ENCODE measurements at regions not wholly inside any gene's neighbourhood (a gene's known extent, or its start where the extent isn't known, plus 50 kb on each side); places are given as distances from the start of the nearest gene placed in this dataset.
"Not testable (repeated sequence)": the region's sequence is repeated elsewhere in the genome, so short reads cannot be mapped to it uniquely, and the experiment has no call there.

DNA sequence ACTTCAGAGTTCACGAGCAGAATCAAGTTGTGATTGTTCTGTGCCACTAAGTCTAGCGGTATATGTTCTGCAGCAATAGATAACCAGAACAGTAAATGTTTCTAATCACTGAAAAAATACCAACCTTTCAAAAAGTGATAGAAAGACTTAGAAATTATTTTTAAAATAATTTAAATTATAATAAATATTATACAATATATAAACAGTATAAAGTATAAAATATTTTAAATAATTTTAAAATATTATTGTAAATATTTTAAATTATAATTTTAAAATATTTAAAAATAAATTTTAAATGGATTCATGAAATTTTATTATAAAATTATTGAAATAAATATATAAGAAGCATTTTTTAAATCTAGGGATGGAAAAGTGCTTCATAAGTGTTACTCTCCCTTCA is 126.3 kb upstream of the ID2 start:
- DNase-seq (ENCODE audit: insufficient read length, low spot score): no peak
- no peak for TF ChIP-seq PAX5 (IDR thresholded peaks at IDR 0.05; ENCODE audit: insufficient read depth, low read length, severe bottlenecking)
- no peak for TF ChIP-seq SPI1 (IDR thresholded peaks at IDR 0.05; ENCODE audit: low read depth, low read length)
- no peak for TF ChIP-seq POU2F2 (IDR thresholded peaks at IDR 0.05; ENCODE audit: low read depth, low read length)
- TF ChIP-seq TAF1 (IDR thresholded peaks at IDR 0.05; ENCODE audit: low read depth, low read length): no peak
- no peak for TF ChIP-seq POLR2AphosphoS5 (IDR thresholded peaks at IDR 0.05; ENCODE audit: low read depth, low read length)
- no peak for TF ChIP-seq POLR2A (IDR thresholded peaks at IDR 0.05; ENCODE audit: low read depth, low read length)
- no peak for FAIRE-seq

DNA sequence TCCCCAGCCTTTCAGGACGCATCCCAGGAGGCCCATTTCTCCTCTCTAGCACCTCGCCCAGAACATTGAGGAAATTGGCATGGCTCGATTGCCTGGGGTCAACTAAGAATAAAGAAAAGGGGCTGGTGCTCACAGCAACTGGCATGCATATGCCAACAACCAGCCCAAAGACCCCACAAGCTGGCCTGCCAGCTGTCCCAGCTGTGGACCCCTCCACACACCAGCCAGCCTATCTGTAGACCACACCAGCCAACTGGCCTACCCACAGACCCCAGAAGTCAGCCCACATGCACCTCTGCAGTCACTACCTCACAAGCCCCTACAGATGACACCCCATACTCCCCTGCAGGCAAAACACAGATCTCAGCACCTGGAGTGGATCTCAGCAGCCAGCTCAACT is 123.8 kb upstream of the ID2 start:
- TF ChIP-seq POU2F2 (IDR thresholded peaks at IDR 0.05; ENCODE audit: low read depth, low read length): no peak
- no peak for TF ChIP-seq POLR2AphosphoS5 (IDR thresholded peaks at IDR 0.05; ENCODE audit: low read depth, low read length)
- no peak for TF ChIP-seq PAX5 (IDR thresholded peaks at IDR 0.05; ENCODE audit: insufficient read depth, low read length, severe bottlenecking)
- TF ChIP-seq POLR2A (IDR thresholded peaks at IDR 0.05; ENCODE audit: low read depth, low read length): no peak
- TF ChIP-seq TAF1 (IDR thresholded peaks at IDR 0.05; ENCODE audit: low read depth, low read length): no peak
- TF ChIP-seq SPI1 (IDR thresholded peaks at IDR 0.05; ENCODE audit: low read depth, low read length): no peak
- FAIRE-seq (no peak), DNase-seq (ENCODE audit: insufficient read length, low spot score) (no peak)

DNA sequence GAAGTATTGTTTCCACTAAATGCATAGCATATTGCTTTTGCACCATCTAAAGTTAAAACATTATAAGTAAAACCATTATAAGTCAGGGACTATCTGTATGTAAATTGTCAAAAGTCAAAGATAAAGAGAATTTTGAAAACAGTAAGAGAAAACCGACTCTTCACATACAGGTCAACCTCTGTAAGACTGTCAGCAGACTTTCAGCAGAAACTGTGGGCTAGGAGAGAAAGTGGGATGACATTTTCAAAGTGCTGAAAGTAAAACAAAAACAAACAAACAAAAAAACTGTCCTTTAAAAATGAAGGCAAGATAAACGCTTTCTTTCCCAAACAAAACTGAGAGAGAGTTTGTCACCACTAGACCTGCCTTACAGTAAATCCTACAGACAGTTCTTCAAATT is 122.9 kb upstream of the ID2 start:
- TF ChIP-seq TAF1 (IDR thresholded peaks at IDR 0.05; ENCODE audit: low read depth, low read length): no peak
- no peak for TF ChIP-seq POLR2A (IDR thresholded peaks at IDR 0.05; ENCODE audit: low read depth, low read length)
- no peak for TF ChIP-seq PAX5 (IDR thresholded peaks at IDR 0.05; ENCODE audit: insufficient read depth, low read length, severe bottlenecking)
- no peak for TF ChIP-seq POU2F2 (IDR thresholded peaks at IDR 0.05; ENCODE audit: low read depth, low read length)
- no peak for TF ChIP-seq POLR2AphosphoS5 (IDR thresholded peaks at IDR 0.05; ENCODE audit: low read depth, low read length)
- TF ChIP-seq SPI1 (IDR thresholded peaks at IDR 0.05; ENCODE audit: low read depth, low read length): no peak
- FAIRE-seq (no peak), DNase-seq (ENCODE audit: insufficient read length, low spot score) (no peak)

DNA sequence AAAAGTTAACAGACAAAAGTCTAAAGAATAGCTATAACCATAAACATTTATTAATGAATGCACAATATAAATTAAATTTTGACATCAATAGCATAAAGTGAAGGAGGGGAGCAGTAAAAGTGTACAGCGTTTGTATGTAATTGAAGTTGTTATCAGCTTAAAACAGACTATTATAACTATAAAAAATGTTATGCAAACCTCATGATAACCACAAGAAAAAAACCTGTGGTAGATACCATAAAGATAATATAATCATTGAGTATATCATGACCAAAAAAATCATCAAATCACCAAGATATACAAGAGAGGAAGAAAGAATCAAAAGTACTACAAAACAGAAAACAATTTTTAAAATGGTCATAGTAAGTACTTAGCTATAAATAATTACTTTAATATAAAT is 122.1 kb upstream of the ID2 start:
- no peak for TF ChIP-seq POU2F2 (IDR thresholded peaks at IDR 0.05; ENCODE audit: low read depth, low read length)
- TF ChIP-seq SPI1 (IDR thresholded peaks at IDR 0.05; ENCODE audit: low read depth, low read length): no peak
- TF ChIP-seq TAF1 (IDR thresholded peaks at IDR 0.05; ENCODE audit: low read depth, low read length): no peak
- TF ChIP-seq PAX5 (IDR thresholded peaks at IDR 0.05; ENCODE audit: insufficient read depth, low read length, severe bottlenecking): no peak
- no peak for TF ChIP-seq POLR2A (IDR thresholded peaks at IDR 0.05; ENCODE audit: low read depth, low read length)
- no peak for TF ChIP-seq POLR2AphosphoS5 (IDR thresholded peaks at IDR 0.05; ENCODE audit: low read depth, low read length)
- no peak for DNase-seq (ENCODE audit: insufficient read length, low spot score)
- no peak for FAIRE-seq

DNA sequence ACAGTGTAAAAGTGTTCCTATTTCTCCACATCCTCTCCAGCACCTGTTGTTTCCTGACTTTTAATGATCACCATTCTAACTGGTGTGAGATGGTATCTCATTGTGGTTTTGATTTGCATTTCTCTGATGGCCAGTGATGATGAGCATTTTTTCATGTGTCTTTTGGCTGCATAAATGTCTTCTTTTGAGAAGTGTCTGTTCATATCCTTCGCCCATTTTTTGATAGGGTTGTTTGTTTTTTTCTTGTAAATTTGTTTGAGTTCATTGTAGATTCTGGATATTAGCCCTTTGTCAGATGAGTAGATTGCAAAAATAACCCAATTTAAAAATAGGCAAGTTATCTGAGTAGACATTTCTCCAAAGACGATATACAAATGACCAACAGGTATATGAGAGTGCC is 120.2 kb upstream of the ID2 start:
- not testable (repeated sequence) for DNase-seq (ENCODE audit: insufficient read length, low spot score); FAIRE-seq

DNA sequence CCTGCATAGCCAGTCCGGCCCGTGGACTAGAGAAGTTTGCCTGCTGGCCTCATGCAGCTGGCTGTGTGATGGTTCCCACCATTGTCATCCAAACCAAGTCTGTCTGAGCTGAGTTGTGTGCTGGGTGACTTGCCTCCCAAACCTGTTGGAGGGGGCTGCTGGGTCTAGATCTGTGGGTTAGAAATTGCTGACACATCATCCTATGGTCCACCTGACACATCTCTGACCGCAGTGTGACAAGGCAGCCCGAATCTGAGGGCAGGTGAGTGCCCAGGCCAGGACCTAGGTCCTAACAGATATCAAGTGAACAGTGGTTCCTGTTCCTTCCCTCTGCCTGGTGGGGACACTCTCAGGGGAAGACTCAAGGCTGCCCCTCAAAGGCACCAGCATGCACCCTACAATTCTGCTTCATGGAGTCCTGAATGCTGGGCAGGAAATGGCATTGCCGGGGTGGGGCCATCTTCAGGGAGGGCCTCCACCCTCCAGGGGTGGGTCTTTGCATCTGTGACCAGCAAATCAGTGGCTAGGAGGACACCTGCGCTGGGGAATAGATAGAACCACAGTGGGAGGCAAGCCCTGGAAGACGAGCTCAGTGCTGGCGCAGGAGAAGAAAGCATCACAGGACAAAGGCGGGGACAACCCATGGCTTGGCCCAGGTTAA is 117.9 kb upstream of the ID2 start:
- DNase-seq (ENCODE audit: insufficient read length, low spot score) (no peak), FAIRE-seq (no peak)
- no peak for TF ChIP-seq SPI1 (IDR thresholded peaks at IDR 0.05; ENCODE audit: low read depth, low read length)
- TF ChIP-seq POLR2AphosphoS5 (IDR thresholded peaks at IDR 0.05; ENCODE audit: low read depth, low read length): no peak
- TF ChIP-seq POU2F2 (IDR thresholded peaks at IDR 0.05; ENCODE audit: low read depth, low read length): no peak
- no peak for TF ChIP-seq TAF1 (IDR thresholded peaks at IDR 0.05; ENCODE audit: low read depth, low read length)
- TF ChIP-seq POLR2A (IDR thresholded peaks at IDR 0.05; ENCODE audit: low read depth, low read length): no peak
- TF ChIP-seq PAX5 (IDR thresholded peaks at IDR 0.05; ENCODE audit: insufficient read depth, low read length, severe bottlenecking): no peak

DNA sequence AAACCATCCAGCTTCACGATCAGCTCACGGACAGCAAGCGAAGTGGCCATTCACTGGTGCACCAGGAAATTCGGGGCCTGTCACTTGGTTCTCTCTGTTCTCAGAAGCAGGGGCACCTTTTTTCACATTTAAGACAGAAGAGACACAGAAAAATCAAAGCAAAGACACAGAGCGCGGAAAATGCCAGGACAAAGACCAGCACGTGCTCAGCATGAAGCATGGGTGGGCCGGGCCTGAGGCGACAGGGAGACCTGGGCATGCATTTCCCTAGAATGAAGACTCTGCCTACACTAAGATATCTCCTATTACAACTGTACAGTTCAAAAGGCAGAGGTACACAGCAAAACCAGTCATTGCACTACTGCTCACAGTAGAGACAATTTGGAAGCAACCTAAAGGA is 117.4 kb upstream of the ID2 start:
- FAIRE-seq: no peak
- TF ChIP-seq SPI1 (IDR thresholded peaks at IDR 0.05; ENCODE audit: low read depth, low read length) (no peak), TAF1 (IDR thresholded peaks at IDR 0.05; ENCODE audit: low read depth, low read length) (no peak), POU2F2 (IDR thresholded peaks at IDR 0.05; ENCODE audit: low read depth, low read length) (no peak), POLR2AphosphoS5 (IDR thresholded peaks at IDR 0.05; ENCODE audit: low read depth, low read length) (no peak), POLR2A (IDR thresholded peaks at IDR 0.05; ENCODE audit: low read depth, low read length) (no peak), PAX5 (IDR thresholded peaks at IDR 0.05; ENCODE audit: insufficient read depth, low read length, severe bottlenecking) (no peak)

DNA sequence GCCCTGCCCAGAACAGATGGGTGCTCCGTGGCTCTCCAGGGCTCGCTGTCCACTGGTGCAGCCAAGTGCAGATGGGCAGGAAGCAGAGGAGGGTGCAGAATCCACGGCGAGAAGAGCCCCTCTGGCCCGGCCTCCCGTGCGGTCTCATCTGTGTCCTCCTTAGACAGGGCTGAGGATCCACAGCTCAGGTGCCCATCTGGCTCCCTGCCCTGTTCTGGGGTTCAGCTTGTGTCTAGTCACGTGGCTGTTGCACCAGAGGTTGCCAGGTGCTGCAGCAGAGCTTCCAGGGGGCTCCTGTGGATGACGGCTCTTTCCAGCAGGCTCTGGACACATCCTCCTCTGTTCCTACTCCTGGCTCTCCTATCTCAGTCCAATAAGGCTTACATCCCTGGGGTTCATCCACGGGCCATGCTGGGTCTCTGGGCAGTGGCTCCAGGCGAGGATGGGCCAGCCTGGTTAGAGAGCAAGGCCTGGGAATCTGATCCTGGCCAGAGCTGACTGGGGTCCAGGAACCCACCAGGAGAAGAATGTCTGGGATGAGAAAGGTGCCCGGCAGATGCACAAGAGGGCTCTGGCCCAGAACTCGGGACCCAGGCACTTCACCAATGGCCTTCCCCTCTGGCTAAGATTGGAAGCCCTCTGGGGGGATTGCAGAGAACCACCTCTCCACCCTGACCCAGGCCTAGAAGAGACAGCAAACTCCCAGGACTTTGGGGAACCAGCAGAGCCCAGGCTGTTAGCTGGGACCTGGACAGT is 116.3 kb upstream of the ID2 start:
- no peak for FAIRE-seq
- TF ChIP-seq POLR2AphosphoS5 (IDR thresholded peaks at IDR 0.05; ENCODE audit: low read depth, low read length) (no peak), PAX5 (IDR thresholded peaks at IDR 0.05; ENCODE audit: insufficient read depth, low read length, severe bottlenecking) (no peak), SPI1 (IDR thresholded peaks at IDR 0.05; ENCODE audit: low read depth, low read length) (no peak), POU2F2 (IDR thresholded peaks at IDR 0.05; ENCODE audit: low read depth, low read length) (no peak), POLR2A (IDR thresholded peaks at IDR 0.05; ENCODE audit: low read depth, low read length) (no peak), TAF1 (IDR thresholded peaks at IDR 0.05; ENCODE audit: low read depth, low read length) (no peak)
- DNase-seq (ENCODE audit: insufficient read length, low spot score): no peak

More for the DNA sequence above, 117.4 kb upstream of the ID2 start:
- DNase-seq (ENCODE audit: insufficient read length, low spot score): no peak

DNA sequence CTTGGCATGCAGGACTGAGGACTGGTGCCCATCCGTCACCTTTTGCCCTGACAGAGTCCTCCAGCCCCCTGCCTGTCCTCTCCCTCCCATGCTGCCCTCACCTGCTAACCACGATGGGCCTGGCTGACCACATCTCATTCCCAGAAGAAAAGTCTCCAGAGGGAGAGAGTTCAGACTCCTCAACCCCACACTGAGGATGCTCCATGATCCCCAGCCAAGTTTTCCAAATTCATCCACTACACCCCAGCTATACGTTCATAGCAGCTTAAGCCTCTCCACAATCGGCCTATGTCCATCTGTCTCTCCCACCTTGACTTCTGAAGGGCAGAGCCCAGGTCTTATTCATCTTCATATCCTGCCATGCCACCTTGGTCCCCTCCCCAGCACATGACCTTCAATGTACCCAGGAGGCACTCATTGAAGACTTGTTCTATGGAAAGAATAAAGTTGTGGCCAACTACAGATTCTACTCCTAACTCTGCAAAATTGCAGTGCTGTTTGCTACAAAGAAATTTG is 115.6 kb upstream of the ID2 start:
- FAIRE-seq: no peak
- no peak for DNase-seq (ENCODE audit: insufficient read length, low spot score)
- no peak for TF ChIP-seq POLR2AphosphoS5 (IDR thresholded peaks at IDR 0.05; ENCODE audit: low read depth, low read length)
- TF ChIP-seq SPI1 (IDR thresholded peaks at IDR 0.05; ENCODE audit: low read depth, low read length): no peak
- no peak for TF ChIP-seq TAF1 (IDR thresholded peaks at IDR 0.05; ENCODE audit: low read depth, low read length)

Data from GM12891 (cell line).